ENCODE measurements at regions not wholly inside any gene's neighbourhood (a gene's known extent, or its start where the extent isn't known, plus 50 kb on each side); places are given as distances from the start of the nearest gene placed in this dataset.

- TF ChIP-seq, protein P1, sequence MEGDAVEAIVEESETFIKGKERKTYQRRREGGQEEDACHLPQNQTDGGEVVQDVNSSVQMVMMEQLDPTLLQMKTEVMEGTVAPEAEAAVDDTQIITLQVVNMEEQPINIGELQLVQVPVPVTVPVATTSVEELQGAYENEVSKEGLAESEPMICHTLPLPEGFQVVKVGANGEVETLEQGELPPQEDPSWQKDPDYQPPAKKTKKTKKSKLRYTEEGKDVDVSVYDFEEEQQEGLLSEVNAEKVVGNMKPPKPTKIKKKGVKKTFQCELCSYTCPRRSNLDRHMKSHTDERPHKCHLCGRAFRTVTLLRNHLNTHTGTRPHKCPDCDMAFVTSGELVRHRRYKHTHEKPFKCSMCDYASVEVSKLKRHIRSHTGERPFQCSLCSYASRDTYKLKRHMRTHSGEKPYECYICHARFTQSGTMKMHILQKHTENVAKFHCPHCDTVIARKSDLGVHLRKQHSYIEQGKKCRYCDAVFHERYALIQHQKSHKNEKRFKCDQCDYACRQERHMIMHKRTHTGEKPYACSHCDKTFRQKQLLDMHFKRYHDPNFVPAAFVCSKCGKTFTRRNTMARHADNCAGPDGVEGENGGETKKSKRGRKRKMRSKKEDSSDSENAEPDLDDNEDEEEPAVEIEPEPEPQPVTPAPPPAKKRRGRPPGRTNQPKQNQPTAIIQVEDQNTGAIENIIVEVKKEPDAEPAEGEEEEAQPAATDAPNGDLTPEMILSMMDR (IDR thresholded peaks at IDR 0.05; ENCODE audit: borderline replicate concordance, extremely low read depth, low read length, poor library complexity, severe bottlenecking): no peak
- TF ChIP-seq EZH2 (IDR thresholded peaks at IDR 0.05; ENCODE audit: borderline replicate concordance, low read depth, low read length, severe bottlenecking): no peak
These were observed 266.8 kb upstream of the CBLB start for GRCh38 chr3:106135451-106136160.
